IMR-90 (cell line): ENCODE measurements at regions not wholly inside any gene's neighbourhood (a gene's known extent, or its start where the extent isn't known, plus 50 kb on each side); places are given as distances from the start of the nearest gene placed in this dataset.

Experiments used
- CEBPB ChIP-seq: IDR thresholded peaks from 2 replicates; pipeline ENCODE4 v1.6.1; 2012; ENCODE audit warnings: low read depth, low read length, improper control_type of control experiment
- CHD1 ChIP-seq: IDR thresholded peaks from 2 replicates; pipeline ENCODE4 v1.6.1; 2012; ENCODE audit warnings: low read depth, low read length, improper control_type of control experiment
- ELK1 ChIP-seq: fragments of 150-350 bp; IDR thresholded peaks from 2 replicates; pipeline ENCODE4 v1.6.1; 2016; ENCODE audit warnings: low read depth, mild to moderate bottlenecking, low read length, moderate library complexity, borderline replicate concordance
- FOS ChIP-seq: fragments of 150-350 bp; IDR thresholded peaks from 2 replicates; pipeline ENCODE4 v1.6.1; 2016; ENCODE audit warnings: low read depth, low read length
- MAFK ChIP-seq: IDR thresholded peaks from 2 replicates; pipeline ENCODE4 v1.6.1; 2012; ENCODE audit warnings: low read depth, low read length, improper control_type of control experiment
- MAZ ChIP-seq: IDR thresholded peaks from 2 replicates; pipeline ENCODE4 v1.6.1; 2012; ENCODE audit warnings: low read depth, mild to moderate bottlenecking, low read length, improper control_type of control experiment, moderate library complexity, borderline replicate concordance
- POLR2A ChIP-seq: IDR thresholded peaks from 2 replicates; pipeline ENCODE4 v1.6.1; 2012; ENCODE audit warnings: mild to moderate bottlenecking, low read depth, low read length
- RAD21 ChIP-seq: IDR thresholded peaks from 2 replicates; pipeline ENCODE4 v1.6.1; 2012; ENCODE audit warnings: low read length, improper control_type of control experiment
- RCOR1 ChIP-seq: IDR thresholded peaks from 2 replicates; pipeline ENCODE4 v1.6.1; 2012; ENCODE audit warnings: mild to moderate bottlenecking, low read length, improper control_type of control experiment; ENCODE audit not compliant: insufficient replicate concordance
- RFX5 ChIP-seq: IDR thresholded peaks from 2 replicates; pipeline ENCODE4 v1.8.0; 2012; ENCODE audit warnings: low read depth, mild to moderate bottlenecking, low read length, moderate library complexity
- SMC3 ChIP-seq: fragments of 150-350 bp; IDR thresholded peaks from 2 replicates; pipeline ENCODE4 v1.6.1; 2016; ENCODE audit warnings: low read depth, mild to moderate bottlenecking, antibody characterized with exemption, low read length, moderate library complexity
- TF ChIP-seq, protein P1 (sequence below): conservative IDR thresholded peaks from 2 replicates; pipeline ENCODE4 v1.5.1; 2012; ENCODE audit warnings: mild to moderate bottlenecking, low read depth, low read length, improper control_type of control experiment
- TF ChIP-seq, protein P2 (sequence below): fragments of 150-350 bp; IDR thresholded peaks from 2 replicates; pipeline ENCODE4 v1.6.1; 2017; ENCODE audit warnings: mild to moderate bottlenecking, antibody characterized with exemption, low read length, low read depth

DNA sequence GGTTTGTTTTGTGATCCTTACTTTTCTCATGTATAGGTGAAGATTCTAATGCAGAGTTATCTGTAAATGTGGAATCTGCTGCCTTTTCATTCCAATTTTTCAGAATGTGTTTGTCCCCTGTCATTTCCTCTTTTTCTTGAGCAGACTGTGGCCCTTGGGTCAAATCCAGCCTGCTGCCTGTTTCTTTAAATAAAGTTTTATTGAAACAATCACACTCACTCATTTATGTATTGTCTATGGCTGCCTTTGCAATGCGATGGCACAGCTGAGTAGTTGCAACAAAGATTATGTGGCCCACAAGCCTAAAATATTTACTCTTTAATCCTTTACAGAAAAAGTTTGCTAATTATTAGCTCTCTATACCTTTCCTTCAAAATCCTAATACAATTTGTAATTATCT, 116.3 kb upstream of the NPHP3 start:
- no peak for TF ChIP-seq ELK1
- TF ChIP-seq POLR2A = no peak
- TF ChIP-seq RFX5 = no peak
- TF ChIP-seq, protein P1, sequence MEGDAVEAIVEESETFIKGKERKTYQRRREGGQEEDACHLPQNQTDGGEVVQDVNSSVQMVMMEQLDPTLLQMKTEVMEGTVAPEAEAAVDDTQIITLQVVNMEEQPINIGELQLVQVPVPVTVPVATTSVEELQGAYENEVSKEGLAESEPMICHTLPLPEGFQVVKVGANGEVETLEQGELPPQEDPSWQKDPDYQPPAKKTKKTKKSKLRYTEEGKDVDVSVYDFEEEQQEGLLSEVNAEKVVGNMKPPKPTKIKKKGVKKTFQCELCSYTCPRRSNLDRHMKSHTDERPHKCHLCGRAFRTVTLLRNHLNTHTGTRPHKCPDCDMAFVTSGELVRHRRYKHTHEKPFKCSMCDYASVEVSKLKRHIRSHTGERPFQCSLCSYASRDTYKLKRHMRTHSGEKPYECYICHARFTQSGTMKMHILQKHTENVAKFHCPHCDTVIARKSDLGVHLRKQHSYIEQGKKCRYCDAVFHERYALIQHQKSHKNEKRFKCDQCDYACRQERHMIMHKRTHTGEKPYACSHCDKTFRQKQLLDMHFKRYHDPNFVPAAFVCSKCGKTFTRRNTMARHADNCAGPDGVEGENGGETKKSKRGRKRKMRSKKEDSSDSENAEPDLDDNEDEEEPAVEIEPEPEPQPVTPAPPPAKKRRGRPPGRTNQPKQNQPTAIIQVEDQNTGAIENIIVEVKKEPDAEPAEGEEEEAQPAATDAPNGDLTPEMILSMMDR = no peak
- no peak for TF ChIP-seq CHD1
- no peak for TF ChIP-seq MAZ
- no peak for TF ChIP-seq MAFK
- no peak for TF ChIP-seq RCOR1
- no peak for TF ChIP-seq FOS
- no peak for TF ChIP-seq RAD21
- no peak for TF ChIP-seq SMC3
- TF ChIP-seq, protein P2, sequence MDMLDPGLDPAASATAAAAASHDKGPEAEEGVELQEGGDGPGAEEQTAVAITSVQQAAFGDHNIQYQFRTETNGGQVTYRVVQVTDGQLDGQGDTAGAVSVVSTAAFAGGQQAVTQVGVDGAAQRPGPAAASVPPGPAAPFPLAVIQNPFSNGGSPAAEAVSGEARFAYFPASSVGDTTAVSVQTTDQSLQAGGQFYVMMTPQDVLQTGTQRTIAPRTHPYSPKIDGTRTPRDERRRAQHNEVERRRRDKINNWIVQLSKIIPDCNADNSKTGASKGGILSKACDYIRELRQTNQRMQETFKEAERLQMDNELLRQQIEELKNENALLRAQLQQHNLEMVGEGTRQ = no peak
- no peak for TF ChIP-seq CEBPB
